Right kidney (tissue), 1 donor: ENCODE measurements at regions not wholly inside any gene's neighbourhood (a gene's known extent, or its start where the extent isn't known, plus 50 kb on each side); places are given as distances from the start of the nearest gene placed in this dataset.
"Not testable (repeated sequence)": the region's sequence is repeated elsewhere in the genome, so short reads cannot be mapped to it uniquely, and the experiment has no call there.

ENCODE experiments used
- DNase-seq: peaks from one replicate; pipeline ENCODE4 v3.0.0-alpha.2; 2016

GRCh38 chr9:66152406-66152805 lies 415.5 kb downstream of the FOXD4L4 start:
- not testable (repeated sequence) for DNase-seq

GRCh38 chr9:66153021-66153725 lies 416.2 kb downstream of the FOXD4L4 start:
- DNase-seq, result peak; percentile 37

GRCh38 chr9:66153971-66154691 lies 417.2 kb downstream of the FOXD4L4 start:
- DNase-seq, result not testable (repeated sequence)

- DNase-seq, result not testable (repeated sequence)
Observed at GRCh38 chr9:66182316-66182715, 445.4 kb downstream of the FOXD4L4 start.

GRCh38 chr9:66183648-66184047 lies 446.7 kb downstream of the FOXD4L4 start:
- not testable (repeated sequence) for DNase-seq

- not testable (repeated sequence) for DNase-seq
Observed at GRCh38 chr9:66197199-66197598, 460.3 kb downstream of the FOXD4L4 start.

GRCh38 chr9:66198421-66198820 lies 461.5 kb downstream of the FOXD4L4 start:
- not testable (repeated sequence) for DNase-seq

GRCh38 chr9:66206617-66207016 lies 469.7 kb downstream of the FOXD4L4 start:
- DNase-seq, result not testable (repeated sequence)

GRCh38 chr9:66207914-66208313 lies 471.0 kb downstream of the FOXD4L4 start:
- not testable (repeated sequence) for DNase-seq

- DNase-seq, result not testable (repeated sequence)
Observed at GRCh38 chr9:66244763-66245162, 507.8 kb downstream of the FOXD4L4 start.

GRCh38 chr9:66245481-66245880 lies 508.5 kb downstream of the FOXD4L4 start:
- DNase-seq, result not testable (repeated sequence)

GRCh38 chr9:66257581-66257980 lies 520.6 kb downstream of the FOXD4L4 start:
- DNase-seq, result not testable (repeated sequence)

- DNase-seq, result not testable (repeated sequence)
Observed at GRCh38 chr9:66261576-66261975, 524.6 kb downstream of the FOXD4L4 start.

- DNase-seq, result not testable (repeated sequence)
Observed at GRCh38 chr9:66263621-66264020, 526.7 kb downstream of the FOXD4L4 start.

- DNase-seq, result not testable (repeated sequence)
Observed at GRCh38 chr9:66264786-66265185, 527.8 kb downstream of the FOXD4L4 start.

GRCh38 chr9:66266202-66266601 lies 529.3 kb downstream of the FOXD4L4 start:
- DNase-seq, result not testable (repeated sequence)

GRCh38 chr9:66266856-66267430 lies 530.0 kb downstream of the FOXD4L4 start:
- DNase-seq, result not testable (repeated sequence)

- not testable (repeated sequence) for DNase-seq
Observed at GRCh38 chr9:66267684-66268083, 530.7 kb downstream of the FOXD4L4 start.

GRCh38 chr9:66269024-66269423 lies 532.1 kb downstream of the FOXD4L4 start:
- DNase-seq, result not testable (repeated sequence)

GRCh38 chr9:66269783-66270182 lies 532.8 kb downstream of the FOXD4L4 start:
- DNase-seq, result not testable (repeated sequence)

- DNase-seq, result not testable (repeated sequence)
Observed at GRCh38 chr9:66278809-66279208, 541.9 kb downstream of the FOXD4L4 start.
